ENCODE measurements at regions not wholly inside any gene's neighbourhood (a gene's known extent, or its start where the extent isn't known, plus 50 kb on each side); places are given as distances from the start of the nearest gene placed in this dataset.

GRCh38 chr6:150751296-150751695 lies 114.2 kb upstream of the MTHFD1L start:
- Histone ChIP-seq H3K36me3 (peaks cover 0 to 14% (median 0%) of the 10 kb centered on the region in 9 donors), H3K4me3 (no peak overlapping the region), H3K27ac (no peak overlapping the region), H3K27me3 (no peaks in the 10 kb centered on the region), H3K4me1 (peaks cover 0 to 38% (median 18%) of the 10 kb centered on the region in 9 donors), H3K9me3 (no peaks in the 10 kb centered on the region)
- DNase-seq (no peak), ATAC-seq (no peak)
- intact Hi-C loops (cut with DNase I) = no loop called here
- 90 to 95% methylated on average over 3 of the region's 3 CpGs for WGBS, 2 donors
- TF ChIP-seq CTCF (IDR thresholded peaks at IDR 0.05) = no peak

- intact Hi-C loops (cut with DNase I) = no loop called here
- Histone ChIP-seq H3K27me3 (no peaks in the 10 kb centered on the region), H3K36me3 (peaks cover 0 to 14% (median 0%) of the 10 kb centered on the region in 9 donors), H3K4me3 (no peak overlapping the region), H3K9me3 (no peaks in the 10 kb centered on the region), H3K27ac (no peak overlapping the region), H3K4me1 (peaks cover 0 to 39% (median 16%) of the 10 kb centered on the region in 9 donors)
- WGBS, 2 donors = 92 to 96% methylated on average over 2 of the region's 2 CpGs
- no peak for ATAC-seq
- no peak for TF ChIP-seq CTCF (IDR thresholded peaks at IDR 0.05)
- no peak for DNase-seq
Observed at GRCh38 chr6:150752409-150752808, 113.1 kb upstream of the MTHFD1L start.

- WGBS, 2 donors = 29 to 43% methylated on average over 14 of the region's 14 CpGs
- Histone ChIP-seq H3K27me3 (no peaks in the 10 kb centered on the region), H3K9me3 (no peaks in the 10 kb centered on the region), H3K36me3 (peaks cover 0 to 14% (median 0%) of the 10 kb centered on the region in 9 donors), H3K4me3 (peak overlapping the region in 1 of 10 donors; percentile 11), H3K27ac (peak overlapping the region in 2 of 10 donors; percentile 2 to 80), H3K4me1 (peaks cover 0 to 40% (median 16%) of the 10 kb centered on the region in 9 donors)
- ATAC-seq (no peak), DNase-seq (no peak)
- no peak for TF ChIP-seq CTCF (IDR thresholded peaks at IDR 0.05)
- intact Hi-C loops (cut with DNase I) = no loop called here
Observed at GRCh38 chr6:150753371-150754064, 112.0 kb upstream of the MTHFD1L start.

- Histone ChIP-seq H3K4me1 (peaks cover 0 to 40% (median 16%) of the 10 kb centered on the region in 9 donors), H3K4me3 (no peak overlapping the region), H3K9me3 (no peaks in the 10 kb centered on the region), H3K27ac (peak overlapping the region in 7 of 10 donors; percentile 24 to 80 (median 64)), H3K27me3 (no peaks in the 10 kb centered on the region), H3K36me3 (peaks cover 0 to 14% (median 0%) of the 10 kb centered on the region in 9 donors)
- WGBS, 2 donors = 81 to 82% methylated on average over 9 of the region's 9 CpGs
- peak in 1 of 8 donors; percentile 13 for ATAC-seq
- no peak for DNase-seq
- no peak for TF ChIP-seq CTCF (IDR thresholded peaks at IDR 0.05)
- intact Hi-C loops (cut with DNase I) = no loop called here
Observed at GRCh38 chr6:150755042-150755441, 110.5 kb upstream of the MTHFD1L start.

All from heart right ventricle (tissue), 16 donors.